Large intestine (tissue), 3 donors: ENCODE measurements at regions not wholly inside any gene's neighbourhood (a gene's known extent, or its start where the extent isn't known, plus 50 kb on each side); places are given as distances from the start of the nearest gene placed in this dataset.
A peak's percentile ranks its signal among the peaks of the same experiment; 100 is the strongest.
"Not testable (repeated sequence)": the region's sequence is repeated elsewhere in the genome, so short reads cannot be mapped to it uniquely, and the experiment has no call there.

Experiments
- DNase-seq, 2 donors: peaks; one replicate each; pipeline versions ENCODE4 v3.0.0 to v3.0.0-alpha.2; 2013
- H3K27ac ChIP-seq: one replicate; pipeline ENCODE4 v1.5.1; 2013; ENCODE audit warnings: low read length
- H3K27me3 ChIP-seq: 2 replicates; pipeline ENCODE4 v1.6.1; 2013; ENCODE audit warnings: low read length; ENCODE audit not compliant: control insufficient read depth, insufficient read depth
- H3K36me3 ChIP-seq: 2 replicates; pipeline ENCODE4 v1.6.1; 2013; ENCODE audit warnings: low read length; ENCODE audit not compliant: control insufficient read depth, insufficient read depth
- H3K4me1 ChIP-seq: one replicate; pipeline ENCODE4 v1.6.1; 2013; ENCODE audit warnings: low read length; ENCODE audit not compliant: control insufficient read depth, insufficient read depth
- H3K4me3 ChIP-seq: one replicate; pipeline ENCODE4 v1.5.1; 2013; ENCODE audit warnings: low read length
- H3K9me3 ChIP-seq: one replicate; pipeline ENCODE4 v1.6.1; 2013; ENCODE audit warnings: mild to moderate bottlenecking, low read depth, low read length, moderate library complexity; ENCODE audit not compliant: control insufficient read depth
- WGBS: methylation state at CpG from one replicate; pipeline ENCODE4 v1.1.5; 2013; ENCODE audit warnings: low lambda C conversion rate; ENCODE audit not compliant: insufficient coverage; 5-methylcytosine and 5-hydroxymethylcytosine counted together

DNA sequence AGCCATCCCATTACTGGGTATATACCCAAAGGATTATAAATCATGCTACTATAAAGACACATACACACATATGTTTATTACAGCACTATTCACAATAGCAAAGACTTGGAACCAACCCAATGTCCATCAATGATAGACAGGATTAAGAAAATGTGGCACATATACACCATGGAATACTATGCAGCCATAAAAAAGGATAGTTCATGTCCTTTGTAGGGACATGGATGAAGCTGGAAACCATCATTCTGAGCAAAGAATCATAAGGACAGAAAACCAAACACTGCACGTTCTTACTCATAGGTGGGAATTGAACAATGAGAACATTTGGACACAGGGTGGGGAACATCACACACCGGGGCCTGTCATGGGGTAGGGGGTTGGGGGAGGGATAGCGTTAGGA lies 60.3 kb upstream of the NMU start:
- DNase-seq, H3K36me3 ChIP-seq, H3K4me3 ChIP-seq, H3K4me1 ChIP-seq, H3K27me3 ChIP-seq, H3K9me3 ChIP-seq, H3K27ac ChIP-seq: not testable (repeated sequence)
- no CpG with 5 or more reads among the region's 3 CpGs for WGBS

DNA sequence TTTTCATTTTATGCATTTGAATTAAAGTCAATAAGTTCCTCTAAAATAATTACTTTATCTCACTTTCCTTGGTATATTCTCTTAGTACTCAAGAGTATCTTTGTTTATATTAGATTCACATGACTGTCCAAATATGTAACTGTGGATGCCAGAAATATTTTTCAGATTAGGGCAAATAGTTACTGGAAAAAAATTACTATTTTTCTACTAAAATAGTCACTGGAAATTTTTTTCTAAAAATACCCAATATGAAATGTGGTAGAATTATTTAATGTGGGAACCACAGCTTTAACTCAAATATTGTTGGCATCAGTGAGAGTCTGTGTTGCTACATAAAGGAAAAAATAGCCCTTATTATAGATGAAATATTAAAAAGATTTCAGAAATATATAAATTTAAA lies 70.4 kb upstream of the NMU start:
- H3K4me1 ChIP-seq = no peaks in the 10 kb centered on the region
- no peak overlapping the region for H3K27ac ChIP-seq
- H3K4me3 ChIP-seq = no peak overlapping the region
- no peaks in the 10 kb centered on the region for H3K36me3 ChIP-seq
- H3K27me3 ChIP-seq = no peaks in the 10 kb centered on the region
- H3K9me3 ChIP-seq = no peaks in the 10 kb centered on the region
- DNase-seq = no peak

DNA sequence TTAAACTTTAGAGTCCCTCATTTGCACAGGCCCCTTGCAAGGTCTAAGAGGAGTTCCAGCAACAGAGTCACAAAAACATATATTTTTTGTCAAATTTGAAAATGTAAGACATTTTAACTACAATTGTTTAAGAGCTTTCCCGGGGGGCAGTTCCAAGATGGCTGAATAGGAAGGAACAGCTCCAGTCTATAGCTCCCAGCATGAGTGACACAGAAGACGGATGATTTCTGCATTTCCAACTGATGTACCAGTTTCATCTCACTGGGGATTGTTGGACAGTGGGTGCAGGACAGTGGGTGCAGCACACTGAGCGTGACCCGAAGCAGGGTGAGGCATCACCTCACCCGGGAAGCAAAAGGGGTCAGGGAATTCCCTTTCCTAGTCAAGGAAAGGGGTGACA lies 71.4 kb upstream of the NMU start:
- WGBS = 100% methylated on average over 1 of the region's 5 CpGs
- no peaks in the 10 kb centered on the region for H3K27me3 ChIP-seq
- H3K36me3 ChIP-seq = no peaks in the 10 kb centered on the region
- no peaks in the 10 kb centered on the region for H3K4me1 ChIP-seq
- H3K4me3 ChIP-seq = no peak overlapping the region
- no peak overlapping the region for H3K27ac ChIP-seq
- no peaks in the 10 kb centered on the region for H3K9me3 ChIP-seq
- no peak for DNase-seq

DNA sequence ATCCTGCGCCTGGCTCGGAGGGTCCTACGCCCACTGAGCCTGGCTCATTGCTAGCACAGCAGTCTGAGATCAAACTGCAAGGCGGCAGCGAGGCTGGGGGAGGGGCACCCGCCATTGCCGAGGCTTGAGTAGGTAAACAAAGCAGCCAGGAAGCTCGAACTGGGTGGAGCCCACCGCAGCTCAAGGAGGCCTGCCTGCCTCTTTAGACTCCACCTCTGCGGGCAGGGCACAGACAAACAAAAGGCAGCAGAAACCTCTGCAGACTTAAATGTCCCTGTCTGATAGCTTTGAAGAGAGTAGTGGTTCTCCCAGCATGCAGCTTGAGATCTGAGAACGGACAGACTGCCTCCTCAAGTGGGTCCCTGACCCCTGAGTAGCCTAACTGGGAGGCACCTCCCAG lies 71.9 kb upstream of the NMU start:
- H3K9me3 ChIP-seq, H3K4me1 ChIP-seq, H3K27ac ChIP-seq, H3K27me3 ChIP-seq, H3K4me3 ChIP-seq, H3K36me3 ChIP-seq, DNase-seq: not testable (repeated sequence)
- no CpG with 5 or more reads among the region's 11 CpGs for WGBS

DNA sequence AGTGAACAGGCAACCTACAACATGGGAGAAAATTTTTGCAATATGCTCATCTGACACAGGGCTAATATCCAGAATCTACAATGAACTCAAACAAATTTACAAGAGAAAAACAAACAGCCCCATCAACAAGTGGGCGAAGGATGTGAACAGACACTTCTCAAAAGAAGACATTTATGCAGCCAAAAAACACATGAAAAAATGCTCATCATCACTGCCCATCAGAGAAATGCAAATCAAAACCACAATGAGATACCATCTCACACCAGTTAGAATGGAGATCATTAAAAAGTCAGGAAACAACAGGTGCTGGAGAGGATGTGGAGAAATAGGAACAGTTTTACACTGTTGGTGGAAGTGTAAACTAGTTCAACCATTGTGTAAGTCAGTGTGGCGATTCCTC lies 76.7 kb upstream of the NMU start:
- H3K4me1 ChIP-seq, H3K27me3 ChIP-seq, H3K4me3 ChIP-seq, DNase-seq, H3K36me3 ChIP-seq, H3K27ac ChIP-seq, H3K9me3 ChIP-seq: not testable (repeated sequence)
- no CpG with 5 or more reads among the region's 2 CpGs for WGBS

DNA sequence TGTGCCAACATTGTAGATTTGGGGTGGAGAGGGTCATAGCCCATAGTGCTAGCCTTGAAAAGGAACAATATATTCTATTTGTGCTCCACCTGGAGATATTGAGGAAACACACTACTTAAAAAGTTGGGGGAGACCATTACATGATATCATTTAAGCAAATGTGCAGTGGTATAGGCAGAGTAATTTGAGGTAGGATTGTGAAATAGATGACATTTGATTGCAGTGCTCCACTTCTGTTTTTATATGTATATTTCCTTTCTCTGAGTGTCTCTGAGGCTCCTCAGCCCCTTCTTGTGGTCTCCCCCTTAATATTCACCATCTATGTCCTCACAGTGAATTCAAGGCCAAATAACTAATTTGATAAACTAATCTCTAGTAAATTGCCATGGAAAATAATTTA lies 85.6 kb upstream of the NMU start:
- Histone ChIP-seq H3K27ac (no peak overlapping the region), H3K9me3 (no peaks in the 10 kb centered on the region), H3K27me3 (no peaks in the 10 kb centered on the region), H3K4me1 (no peaks in the 10 kb centered on the region), H3K36me3 (no peaks in the 10 kb centered on the region), H3K4me3 (no peak overlapping the region)
- no peak for DNase-seq

DNA sequence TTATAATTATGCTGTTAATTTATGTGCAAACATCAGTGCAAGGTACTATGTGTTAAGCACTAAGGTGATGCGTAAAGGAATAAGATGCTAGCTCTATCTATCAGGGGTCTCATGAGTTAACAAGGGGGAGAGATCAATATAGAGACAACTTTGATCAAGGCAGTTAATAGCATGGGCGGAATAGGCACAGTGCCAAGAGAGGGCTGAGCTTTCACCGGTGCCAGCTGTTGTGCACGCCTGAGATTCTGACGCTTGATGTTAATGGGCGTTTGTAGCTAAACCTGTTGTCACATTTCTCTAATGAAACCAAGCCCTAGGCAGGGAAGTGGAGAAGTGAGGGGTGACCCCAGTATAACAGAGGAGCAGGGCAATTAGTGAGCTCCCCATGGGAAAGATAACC lies 86.0 kb upstream of the NMU start:
- DNase-seq = no peak
- Histone ChIP-seq H3K36me3 (no peaks in the 10 kb centered on the region), H3K4me3 (no peak overlapping the region), H3K4me1 (no peaks in the 10 kb centered on the region), H3K27ac (no peak overlapping the region), H3K9me3 (no peaks in the 10 kb centered on the region), H3K27me3 (no peaks in the 10 kb centered on the region)
- WGBS = no CpG with 5 or more reads among the region's 6 CpGs

DNA sequence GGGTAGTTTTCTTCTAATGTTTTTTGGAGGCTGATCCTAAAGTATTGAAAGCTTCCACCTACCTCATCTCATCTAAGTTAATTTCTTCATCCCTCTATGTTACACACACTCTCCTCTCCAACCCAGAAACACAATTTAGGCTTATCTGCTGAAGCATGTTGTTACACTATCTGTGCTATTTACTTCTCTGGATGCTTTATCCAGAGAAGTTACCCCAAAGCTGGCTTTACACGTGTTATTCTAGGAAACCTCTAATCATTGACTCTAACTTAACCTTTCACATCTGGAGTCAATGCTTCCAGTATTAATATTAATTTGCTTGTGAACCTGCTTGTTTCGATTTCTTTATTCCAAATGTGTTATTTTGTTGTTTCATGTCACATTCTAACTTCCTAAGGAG lies 87.3 kb upstream of the NMU start:
- no peak for DNase-seq
- Histone ChIP-seq H3K27ac (no peak overlapping the region), H3K36me3 (no peaks in the 10 kb centered on the region), H3K4me3 (no peak overlapping the region), H3K27me3 (no peaks in the 10 kb centered on the region), H3K9me3 (peaks cover 1% of the 10 kb centered on the region), H3K4me1 (no peaks in the 10 kb centered on the region)
- 67% methylated on average over 2 of the region's 2 CpGs for WGBS

DNA sequence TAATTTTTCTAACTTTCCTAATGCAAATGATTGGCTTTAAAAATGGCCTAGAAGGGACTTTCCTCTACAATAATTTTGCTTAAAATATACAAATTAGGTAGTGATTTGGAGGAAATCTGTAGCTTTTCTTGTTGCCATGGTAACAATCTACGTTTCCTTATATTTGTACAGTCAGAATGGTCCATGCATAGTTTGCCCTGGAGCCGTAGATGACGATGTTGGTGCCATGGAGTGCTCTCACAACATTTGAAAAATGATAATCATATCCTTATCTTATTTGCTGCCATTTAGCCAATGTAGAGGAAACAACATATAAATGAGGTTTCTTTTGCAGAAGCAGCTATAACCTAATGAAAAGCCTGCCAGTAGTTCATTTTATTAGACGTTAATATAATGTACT lies 89.0 kb upstream of the NMU start:
- Histone ChIP-seq H3K27ac (no peak overlapping the region), H3K4me3 (no peak overlapping the region), H3K9me3 (peaks cover 5% of the 10 kb centered on the region), H3K4me1 (no peaks in the 10 kb centered on the region), H3K36me3 (no peaks in the 10 kb centered on the region), H3K27me3 (no peaks in the 10 kb centered on the region)
- no peak for DNase-seq
- WGBS = no CpG with 5 or more reads among the region's 4 CpGs

DNA sequence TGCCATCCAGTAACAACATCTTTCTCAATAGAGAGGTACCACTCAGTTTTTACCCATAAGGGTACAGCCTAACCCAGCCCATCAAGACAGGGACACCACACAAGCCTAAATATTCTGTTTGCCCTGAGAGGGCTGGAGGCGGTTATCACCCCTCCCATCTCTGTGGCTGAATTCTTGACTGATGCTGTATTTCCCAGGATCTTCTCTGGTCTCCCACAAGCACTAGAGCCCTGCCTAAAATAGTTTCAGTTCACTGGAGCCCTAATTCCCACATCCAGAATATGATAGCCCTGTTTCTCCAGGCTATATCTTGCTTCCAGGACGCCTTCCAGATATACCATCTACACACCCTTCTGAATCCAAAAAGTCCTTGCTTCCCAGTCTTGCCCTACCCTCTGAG lies 91.6 kb upstream of the NMU start:
- no peaks in the 10 kb centered on the region for H3K36me3 ChIP-seq
- peaks cover 5% of the 10 kb centered on the region for H3K9me3 ChIP-seq
- no peak overlapping the region for H3K27ac ChIP-seq
- no peak for DNase-seq
- WGBS = no CpG with 5 or more reads among the region's 2 CpGs
- no peaks in the 10 kb centered on the region for H3K27me3 ChIP-seq
- H3K4me3 ChIP-seq = no peak overlapping the region
- no peaks in the 10 kb centered on the region for H3K4me1 ChIP-seq

DNA sequence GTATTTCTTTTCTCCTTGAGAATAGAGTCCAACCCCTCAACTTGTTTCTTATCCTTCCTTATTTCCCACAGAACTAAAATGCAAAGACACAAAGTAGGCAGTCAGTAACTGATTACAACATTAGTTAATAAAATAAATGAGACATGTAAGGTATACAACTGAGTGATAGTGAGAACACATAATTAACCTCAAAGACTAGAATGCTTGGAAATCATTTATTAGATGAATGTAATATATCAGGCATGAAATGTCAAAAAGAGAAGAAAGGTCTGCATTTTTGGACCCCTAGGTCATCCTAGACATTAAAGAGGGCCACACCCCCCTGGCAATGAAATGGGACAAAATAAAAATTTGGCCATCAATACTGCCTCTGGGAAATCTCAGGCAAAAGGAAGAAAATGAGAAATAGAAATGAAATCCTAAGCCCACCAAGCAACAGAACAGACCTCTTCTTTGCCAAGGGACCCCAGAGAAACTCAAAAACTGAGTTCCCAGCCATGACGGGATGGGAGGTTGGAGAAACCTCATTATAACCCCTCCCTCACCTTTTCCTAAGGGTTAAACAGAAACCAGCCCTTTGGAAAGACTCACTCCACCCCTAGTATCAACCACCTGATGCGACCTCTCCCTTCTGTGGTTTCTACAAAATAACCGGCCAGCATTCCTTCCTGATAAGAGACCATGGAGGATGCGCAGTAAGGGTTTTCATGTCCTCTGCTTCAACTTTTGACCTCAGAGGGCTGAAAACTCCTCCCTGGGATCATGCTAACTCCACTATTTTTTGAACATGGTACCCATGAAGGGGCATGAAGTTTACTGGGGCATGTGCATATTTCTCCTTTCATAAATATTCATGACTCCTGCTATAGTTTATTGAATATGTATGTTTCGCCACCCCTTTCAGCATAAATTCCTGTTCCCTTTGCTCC lies 90.0 kb upstream of the EXOC1L start:
- peak; percentile 51 to 66 for DNase-seq
- Histone ChIP-seq H3K4me3 (no peak overlapping the region), H3K27me3 (no peaks in the 10 kb centered on the region), H3K27ac (no peak overlapping the region), H3K4me1 (peaks cover 4% of the 10 kb centered on the region), H3K36me3 (no peaks in the 10 kb centered on the region), H3K9me3 (peaks cover 5% of the 10 kb centered on the region)
- WGBS = 100% methylated on average over 1 of the region's 5 CpGs
